SK-N-MC (cell line): ENCODE measurements at regions not wholly inside any gene's neighbourhood (a gene's known extent, or its start where the extent isn't known, plus 50 kb on each side); places are given as distances from the start of the nearest gene placed in this dataset.
"Not testable (repeated sequence)": the region's sequence is repeated elsewhere in the genome, so short reads cannot be mapped to it uniquely, and the experiment has no call there.

ENCODE experiments used
- EZH2 ChIP-seq: fragments of 200-600 bp; sonication (generic); IDR thresholded peaks from one replicate; pipeline ENCODE4 v1.6.1; 2017; ENCODE audit warnings: antibody characterized with exemption
- FOXP2 ChIP-seq: optimal IDR thresholded peaks from 2 replicates; pipeline ENCODE3; 2011; ENCODE audit warnings: mild to moderate bottlenecking, moderate library complexity; ENCODE audit not compliant: insufficient read depth; ENCODE audit errors: extremely low read length, control extremely low read depth
- POLR2AphosphoS5 ChIP-seq: IDR thresholded peaks from 2 replicates; pipeline ENCODE4 v1.6.1; 2012; ENCODE audit warnings: mild to moderate bottlenecking, low read depth, low read length, borderline replicate concordance

DNA sequence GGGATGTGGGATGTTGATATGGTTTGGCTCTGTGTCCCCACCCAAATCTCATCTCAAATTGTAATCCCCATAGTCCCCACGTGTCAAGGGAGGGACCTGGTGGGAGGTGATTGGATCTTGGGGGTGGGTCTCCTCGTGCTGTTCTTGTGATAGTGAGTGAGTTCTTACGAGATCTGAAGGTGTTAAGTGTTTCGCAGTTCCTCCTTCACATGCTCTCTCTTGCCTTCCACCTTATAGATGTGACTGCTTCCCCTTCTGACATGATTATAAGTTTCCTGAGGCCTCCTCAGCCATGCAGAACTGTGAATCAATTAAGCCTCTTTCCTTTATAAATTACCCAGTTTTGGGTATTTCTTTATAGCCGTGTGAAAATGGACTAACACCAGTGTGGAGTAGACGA lies 130.1 kb upstream of the KCNE2 start:
- TF ChIP-seq POLR2AphosphoS5, EZH2, FOXP2: not testable (repeated sequence)
